ENCODE measurements at regions not wholly inside any gene's neighbourhood (a gene's known extent, or its start where the extent isn't known, plus 50 kb on each side); places are given as distances from the start of the nearest gene placed in this dataset.

DNA sequence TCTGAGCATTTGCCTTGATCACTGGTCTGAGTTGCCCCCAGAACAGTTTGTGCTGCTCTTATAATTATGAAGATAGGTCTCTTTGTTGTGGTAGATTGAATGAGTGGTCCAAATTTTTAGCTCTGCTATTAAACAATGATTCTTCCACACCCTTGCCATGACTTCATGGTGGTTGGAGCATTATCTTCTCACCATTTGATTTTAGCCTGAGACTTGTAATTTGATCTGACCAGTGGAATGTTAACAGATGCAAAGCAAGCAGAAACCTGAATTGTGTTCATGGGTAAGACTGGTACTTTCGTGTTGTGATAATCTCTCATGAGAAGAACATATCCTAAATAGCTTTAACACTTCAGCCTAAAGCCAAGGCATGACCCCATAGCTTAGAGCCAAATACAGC lies 139.1 kb downstream of the TFPI2 start:
- no peaks in the 10 kb centered on the region for H3K27me3 ChIP-seq
- peaks cover 0 to 4% (median 0%) of the 10 kb centered on the region in 12 donors for H3K4me1 ChIP-seq
- no peak for ATAC-seq
- H3K27ac ChIP-seq = no peak overlapping the region
- DNase-seq = no peak
- H3K9me3 ChIP-seq = no peaks in the 10 kb centered on the region
- intact Hi-C loops (cut with DNase I) = no loop called here
- TF ChIP-seq, protein P1, sequence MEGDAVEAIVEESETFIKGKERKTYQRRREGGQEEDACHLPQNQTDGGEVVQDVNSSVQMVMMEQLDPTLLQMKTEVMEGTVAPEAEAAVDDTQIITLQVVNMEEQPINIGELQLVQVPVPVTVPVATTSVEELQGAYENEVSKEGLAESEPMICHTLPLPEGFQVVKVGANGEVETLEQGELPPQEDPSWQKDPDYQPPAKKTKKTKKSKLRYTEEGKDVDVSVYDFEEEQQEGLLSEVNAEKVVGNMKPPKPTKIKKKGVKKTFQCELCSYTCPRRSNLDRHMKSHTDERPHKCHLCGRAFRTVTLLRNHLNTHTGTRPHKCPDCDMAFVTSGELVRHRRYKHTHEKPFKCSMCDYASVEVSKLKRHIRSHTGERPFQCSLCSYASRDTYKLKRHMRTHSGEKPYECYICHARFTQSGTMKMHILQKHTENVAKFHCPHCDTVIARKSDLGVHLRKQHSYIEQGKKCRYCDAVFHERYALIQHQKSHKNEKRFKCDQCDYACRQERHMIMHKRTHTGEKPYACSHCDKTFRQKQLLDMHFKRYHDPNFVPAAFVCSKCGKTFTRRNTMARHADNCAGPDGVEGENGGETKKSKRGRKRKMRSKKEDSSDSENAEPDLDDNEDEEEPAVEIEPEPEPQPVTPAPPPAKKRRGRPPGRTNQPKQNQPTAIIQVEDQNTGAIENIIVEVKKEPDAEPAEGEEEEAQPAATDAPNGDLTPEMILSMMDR (IDR thresholded peaks at IDR 0.05) = no peak
- TF ChIP-seq POLR2A (IDR thresholded peaks at IDR 0.05) = no peak
- H3K36me3 ChIP-seq = no peaks in the 10 kb centered on the region
- no peak overlapping the region for H3K4me3 ChIP-seq
- WGBS, 4 donors = 64 to 86% (median 77%) methylated on average over 1 of the region's 1 CpG

DNA sequence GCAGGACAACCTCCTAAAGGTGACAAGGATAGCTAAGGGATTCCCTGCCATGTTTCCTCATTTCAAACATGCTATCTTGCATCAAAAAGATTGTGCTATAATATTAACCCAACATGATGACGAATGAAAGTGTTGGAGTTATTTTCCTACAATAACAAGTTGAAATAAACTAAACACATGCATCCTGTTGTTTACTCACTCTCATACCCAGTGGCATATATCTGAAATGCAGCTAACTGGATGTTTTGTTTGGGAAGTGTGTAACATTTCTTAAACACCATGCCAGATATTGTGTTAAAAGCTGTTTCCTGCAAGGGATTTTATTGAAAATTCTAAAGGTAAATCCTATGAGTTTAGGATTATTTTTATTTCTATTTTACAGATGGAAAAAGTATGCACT lies 139.6 kb downstream of the TFPI2 start:
- 38 to 67% (median 59%) methylated on average over 1 of the region's 1 CpG for WGBS, 4 donors
- H3K4me1 ChIP-seq = peaks cover 0 to 4% (median 0%) of the 10 kb centered on the region in 12 donors
- no peaks in the 10 kb centered on the region for H3K27me3 ChIP-seq
- intact Hi-C loops (cut with DNase I) = no loop called here
- TF ChIP-seq, protein P1 (IDR thresholded peaks at IDR 0.05) = no peak
- no peak for TF ChIP-seq POLR2A (IDR thresholded peaks at IDR 0.05)
- no peaks in the 10 kb centered on the region for H3K36me3 ChIP-seq
- no peak for ATAC-seq
- no peaks in the 10 kb centered on the region for H3K9me3 ChIP-seq
- DNase-seq = no peak
- no peak overlapping the region for H3K27ac ChIP-seq
- H3K4me3 ChIP-seq = no peak overlapping the region

DNA sequence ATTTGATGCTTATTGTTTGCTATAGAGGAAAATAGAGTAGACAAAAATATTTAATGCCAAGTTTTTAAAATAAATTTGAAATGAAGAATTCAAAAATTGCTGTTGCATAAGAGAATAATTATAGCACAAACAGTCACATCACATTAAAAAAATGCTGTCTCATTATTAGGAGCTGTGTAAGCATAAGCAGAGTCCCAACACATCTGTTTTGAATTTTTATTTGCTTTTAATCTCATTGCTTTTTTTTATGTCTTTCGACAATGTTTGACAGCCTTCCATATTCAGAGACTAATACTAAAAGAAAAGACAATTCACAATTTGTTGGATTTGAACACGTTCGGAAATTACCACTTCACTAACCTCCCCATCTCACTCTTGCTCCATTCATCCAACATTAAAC lies 143.5 kb downstream of the TFPI2 start:
- Histone ChIP-seq H3K4me3 (no peak overlapping the region), H3K27me3 (no peaks in the 10 kb centered on the region), H3K36me3 (no peaks in the 10 kb centered on the region), H3K27ac (no peak overlapping the region), H3K9me3 (no peaks in the 10 kb centered on the region), H3K4me1 (peaks cover 0 to 4% (median 0%) of the 10 kb centered on the region in 12 donors)
- intact Hi-C loops (cut with DNase I) = no loop called here
- 79 to 86% (median 81%) methylated on average over 3 of the region's 3 CpGs for WGBS, 4 donors
- ATAC-seq (no peak), DNase-seq (no peak)
- TF ChIP-seq POLR2A (IDR thresholded peaks at IDR 0.05) = no peak
- TF ChIP-seq, protein P1 (IDR thresholded peaks at IDR 0.05) = no peak

DNA sequence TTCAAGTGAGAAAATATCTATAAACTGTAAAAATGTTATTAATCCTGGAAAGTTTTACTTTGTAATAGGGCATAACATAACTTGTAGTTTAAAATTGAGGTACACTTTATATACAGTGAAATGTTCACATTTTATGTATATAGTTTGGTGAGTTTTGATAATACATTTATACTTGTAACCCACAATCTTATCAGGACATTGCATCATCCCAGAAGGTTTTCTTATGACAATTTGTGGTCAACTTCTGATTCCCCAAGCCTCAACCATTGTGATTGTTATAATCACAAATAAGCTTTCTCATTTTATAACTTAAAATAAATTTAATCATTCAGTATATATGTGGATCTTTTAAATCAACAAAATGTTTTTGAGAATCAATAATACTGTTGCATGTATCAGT lies 151.1 kb downstream of the TFPI2 start:
- H3K4me1 ChIP-seq = no peaks in the 10 kb centered on the region
- no peak for DNase-seq
- H3K9me3 ChIP-seq = no peaks in the 10 kb centered on the region
- no peak overlapping the region for H3K27ac ChIP-seq
- no peak overlapping the region for H3K4me3 ChIP-seq
- ATAC-seq = no peak
- H3K36me3 ChIP-seq = no peaks in the 10 kb centered on the region
- TF ChIP-seq POLR2A (IDR thresholded peaks at IDR 0.05) = no peak
- TF ChIP-seq, protein P1 (IDR thresholded peaks at IDR 0.05) = no peak
- intact Hi-C loops (cut with DNase I) = no loop called here
- H3K27me3 ChIP-seq = no peaks in the 10 kb centered on the region

All from heart left ventricle (tissue), 16 donors.